Left renal cortex interstitium (tissue), 4 donors: ENCODE measurements at regions not wholly inside any gene's neighbourhood (a gene's known extent, or its start where the extent isn't known, plus 50 kb on each side); places are given as distances from the start of the nearest gene placed in this dataset.

Source experiments
- DNase-seq, 4 donors: peaks; one replicate each; pipeline ENCODE4 v3.0.0-alpha.2; 2013; ENCODE audit warnings: low read depth in 4 of 4, low spot score in 2 of 4, missing footprints in 1 of 4

GRCh38 chr12:98319716-98320425 lies 195.5 kb upstream of the TMPO start:
- DNase-seq: no peak

GRCh38 chr12:98325003-98325402 lies 190.4 kb upstream of the TMPO start:
- DNase-seq: no peak

GRCh38 chr12:98328467-98328866 lies 186.9 kb upstream of the TMPO start:
- no peak for DNase-seq

GRCh38 chr12:98329589-98329988 lies 185.8 kb upstream of the TMPO start:
- DNase-seq: no peak

- DNase-seq: no peak
Observed at GRCh38 chr12:98332642-98333041, 182.7 kb upstream of the TMPO start.

- DNase-seq: no peak
Observed at GRCh38 chr12:98334768-98335167, 180.6 kb upstream of the TMPO start.

- DNase-seq: no peak
Observed at GRCh38 chr12:98341026-98341425, 174.4 kb upstream of the TMPO start.

- DNase-seq: no peak
Observed at GRCh38 chr12:98341732-98342131, 173.7 kb upstream of the TMPO start.

- DNase-seq: no peak
Observed at GRCh38 chr12:98343002-98343567, 172.3 kb upstream of the TMPO start.

GRCh38 chr12:98344046-98344930 lies 171.1 kb upstream of the TMPO start:
- DNase-seq: no peak

GRCh38 chr12:98345308-98345876 lies 170.0 kb upstream of the TMPO start:
- no peak for DNase-seq

GRCh38 chr12:98351089-98351488 lies 164.3 kb upstream of the TMPO start:
- no peak for DNase-seq

GRCh38 chr12:98351784-98352183 lies 163.6 kb upstream of the TMPO start:
- no peak for DNase-seq

- DNase-seq: no peak
Observed at GRCh38 chr12:98352218-98352811, 163.1 kb upstream of the TMPO start.

GRCh38 chr12:98352835-98353234 lies 162.6 kb upstream of the TMPO start:
- DNase-seq: no peak

GRCh38 chr12:98354520-98355035 lies 160.8 kb upstream of the TMPO start:
- no peak for DNase-seq

- DNase-seq: no peak
Observed at GRCh38 chr12:98355322-98355721, 160.1 kb upstream of the TMPO start.

- no peak for DNase-seq
Observed at GRCh38 chr12:98355933-98356332, 159.5 kb upstream of the TMPO start.

GRCh38 chr12:98358144-98358543 lies 157.2 kb upstream of the TMPO start:
- DNase-seq: no peak

- DNase-seq: no peak
Observed at GRCh38 chr12:98359856-98360255, 155.5 kb upstream of the TMPO start.

GRCh38 chr12:98360401-98360800 lies 155.0 kb upstream of the TMPO start:
- DNase-seq: no peak
